PC-3 (cell line): ENCODE measurements at regions not wholly inside any gene's neighbourhood (a gene's known extent, or its start where the extent isn't known, plus 50 kb on each side); places are given as distances from the start of the nearest gene placed in this dataset.
"Not testable (repeated sequence)": the region's sequence is repeated elsewhere in the genome, so short reads cannot be mapped to it uniquely, and the experiment has no call there.

Experiments used
- ATAC-seq: fragments of 200-7000 bp; cut with Tn5 transposase; 2 replicates; pipeline ENCODE4 v1.9.1; 2020; ENCODE audit warnings: mild to moderate bottlenecking, moderate library complexity
- BruUV-seq: library from RNA; stranded (reverse); fragments of 400-500 nt; replicated peaks from 2 replicates; lab custom pipeline; 2021; lab: Mats Ljungman, UMichigan
- CTCF ChIA-PET: fragments of 300-600 bp; sonication (Branson Sonifier 250); formaldehyde crosslinking; loops from one replicate; lab custom pipeline; 2022; ENCODE audit warnings: antibody characterized with exemption; lab: Charles Lee
- POLR2A ChIA-PET: fragments of 300-600 bp; sonication (Branson Sonifier 250); formaldehyde crosslinking; loops from one replicate; lab custom pipeline; 2022; ENCODE audit warnings: antibody characterized with exemption; ENCODE audit not compliant: unreplicated experiment; lab: Charles Lee
- DNase-seq: peaks from one replicate; pipeline ENCODE4 v3.0.0-alpha.2; 2015
- H2AFZ ChIP-seq: fragments of 300-600 bp; sonication (generic); 2 replicates; pipeline ENCODE4 v1.6.0; 2016; ENCODE audit warnings: antibody characterized with exemption, low read length
- H3F3A ChIP-seq: fragments of 300-600 bp; sonication (generic); one replicate; pipeline ENCODE4 v1.6.0; 2017; ENCODE audit warnings: antibody characterized with exemption, low read length, control low read depth, mild to moderate bottlenecking; ENCODE audit not compliant: unreplicated experiment
- H3K27ac ChIP-seq: fragments of 300-600 bp; sonication (generic); 2 replicates; pipeline ENCODE4 v1.5.1; 2016; ENCODE audit warnings: mild to moderate bottlenecking, low read length
- H3K27me3 ChIP-seq: fragments of 300-600 bp; sonication (generic); 2 replicates; pipeline ENCODE4 v1.6.1; 2016; ENCODE audit warnings: low read length, mixed read lengths
- H3K36me3 ChIP-seq: fragments of 300-600 bp; sonication (generic); 2 replicates; pipeline ENCODE4 v1.6.1; 2016; ENCODE audit warnings: low read depth, mixed run types, low read length, mixed read lengths
- H3K4me1 ChIP-seq: fragments of 300-600 bp; sonication (generic); 2 replicates; pipeline ENCODE4 v1.5.1; 2016; ENCODE audit warnings: low read length; ENCODE audit not compliant: insufficient read depth
- H3K4me2 ChIP-seq: fragments of 300-600 bp; sonication (generic); 2 replicates; pipeline ENCODE4 v1.6.0; 2016; ENCODE audit warnings: low read length
- H3K4me3 ChIP-seq: fragments of 300-600 bp; sonication (generic); 2 replicates; pipeline ENCODE4 v1.5.1; 2016; ENCODE audit warnings: mild to moderate bottlenecking, low read length, mixed read lengths
- H3K79me2 ChIP-seq: fragments of 300-600 bp; sonication (generic); 2 replicates; pipeline ENCODE4 v1.6.1; 2017; ENCODE audit warnings: low read length, mixed read lengths
- H3K9ac ChIP-seq: fragments of 300-600 bp; sonication (generic); 2 replicates; pipeline ENCODE4 v1.6.0; 2016; ENCODE audit warnings: mild to moderate bottlenecking, low read length
- H3K9me2 ChIP-seq: fragments of 300-600 bp; sonication (generic); replicated peaks from 2 replicates; pipeline ENCODE4 v1.6.1; 2016; ENCODE audit warnings: mixed run types, low read length, mixed read lengths
- H3K9me3 ChIP-seq: fragments of 300-600 bp; sonication (generic); 2 replicates; pipeline ENCODE4 v1.6.1; 2016; ENCODE audit warnings: low read length, mixed read lengths
- H4K20me1 ChIP-seq: fragments of 300-600 bp; sonication (generic); 2 replicates; pipeline ENCODE4 v1.6.1; 2016; ENCODE audit warnings: low read length, mixed read lengths
- EZH2 ChIP-seq: fragments of 300-600 bp; sonication (generic); IDR thresholded peaks from one replicate; pipeline ENCODE4 v1.6.1; 2017; ENCODE audit warnings: antibody characterized with exemption, mild to moderate bottlenecking, low read length; ENCODE audit not compliant: unreplicated experiment
- EZH2phosphoT487 ChIP-seq: fragments of 300-600 bp; sonication (generic); IDR thresholded peaks from 2 replicates; pipeline ENCODE4 v1.6.1; 2018; ENCODE audit warnings: mild to moderate bottlenecking, antibody characterized with exemption, low read length, borderline replicate concordance
- intact Hi-C: fragments of 100-400 bp; cut with micrococcal nuclease; formaldehyde crosslinking; loops from 2 replicates; pipeline ENCODE4 v1.9.0; 2023

DNA sequence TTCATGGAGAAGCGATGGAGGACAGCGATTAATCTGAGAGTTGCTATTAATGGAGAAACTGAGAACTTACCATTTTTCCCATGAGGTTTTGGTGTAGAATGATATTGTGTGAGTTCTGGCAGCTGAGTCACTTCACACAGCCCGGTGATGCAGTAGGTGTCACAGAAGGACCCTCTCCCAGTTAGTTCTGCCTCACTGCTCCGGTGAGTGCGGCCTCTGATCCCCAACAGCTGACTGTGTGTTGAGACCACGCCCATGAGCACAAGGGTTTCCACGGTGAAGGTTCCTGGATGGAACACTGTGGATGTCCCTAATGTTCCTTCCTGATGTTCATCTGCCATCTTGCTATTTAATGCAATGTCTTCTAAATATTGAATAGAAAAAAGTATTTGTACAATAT, 114.0 kb upstream of the SULF2 start:
- H3K79me2 ChIP-seq, H3K4me1 ChIP-seq, ATAC-seq, POLR2A ChIA-PET, H3K27ac ChIP-seq, CTCF ChIA-PET, H3K9ac ChIP-seq, H2AFZ ChIP-seq, H3K4me3 ChIP-seq, H3K9me2 ChIP-seq, H4K20me1 ChIP-seq, H3K4me2 ChIP-seq, DNase-seq, intact Hi-C loops, H3K9me3 ChIP-seq, H3K27me3 ChIP-seq, H3F3A ChIP-seq, H3K36me3 ChIP-seq, BruUV-seq: not testable (repeated sequence)

DNA sequence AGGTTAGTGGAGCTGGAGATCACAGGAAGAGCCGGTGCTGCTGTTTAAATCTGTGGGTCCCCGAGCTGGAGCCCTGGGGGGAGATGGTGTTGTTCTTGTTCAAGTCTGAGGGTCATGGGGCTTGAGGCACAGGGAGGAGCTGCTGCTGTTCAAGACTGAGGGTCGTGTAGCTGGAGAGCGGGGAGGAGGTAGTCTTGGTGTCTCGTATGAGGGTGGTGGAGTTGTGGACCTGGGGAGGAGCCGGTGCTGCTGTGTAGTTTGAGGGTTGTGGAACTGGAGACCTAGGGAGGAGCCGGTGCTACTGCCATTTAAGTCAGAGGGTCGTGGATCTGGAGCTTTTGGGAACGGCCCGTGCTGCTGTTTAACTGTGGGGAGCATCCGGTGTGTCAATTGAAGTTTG, 112.2 kb upstream of the SULF2 start:
- no peak for ATAC-seq
- Histone ChIP-seq H4K20me1 (no peaks in the 10 kb centered on the region), H3K4me2 (no peak overlapping the region), H2AFZ (no peak overlapping the region), H3K79me2 (no peaks in the 10 kb centered on the region), H3K4me3 (no peak overlapping the region), H3K9me3 (no peaks in the 10 kb centered on the region), H3F3A (no peaks in the 10 kb centered on the region), H3K27me3 (no peaks in the 10 kb centered on the region), H3K9ac (no peak overlapping the region), H3K4me1 (no peaks in the 10 kb centered on the region), H3K9me2 (no peaks in the 10 kb centered on the region), H3K27ac (no peak overlapping the region), H3K36me3 (no peaks in the 10 kb centered on the region)
- no peak for DNase-seq
- ChIA-PET POLR2A (no interaction called here), CTCF (no interaction called here)
- intact Hi-C loops = no loop called here
- TF ChIP-seq EZH2phosphoT487 (no peak), EZH2 (no peak)
- BruUV-seq = no TSS peak

DNA sequence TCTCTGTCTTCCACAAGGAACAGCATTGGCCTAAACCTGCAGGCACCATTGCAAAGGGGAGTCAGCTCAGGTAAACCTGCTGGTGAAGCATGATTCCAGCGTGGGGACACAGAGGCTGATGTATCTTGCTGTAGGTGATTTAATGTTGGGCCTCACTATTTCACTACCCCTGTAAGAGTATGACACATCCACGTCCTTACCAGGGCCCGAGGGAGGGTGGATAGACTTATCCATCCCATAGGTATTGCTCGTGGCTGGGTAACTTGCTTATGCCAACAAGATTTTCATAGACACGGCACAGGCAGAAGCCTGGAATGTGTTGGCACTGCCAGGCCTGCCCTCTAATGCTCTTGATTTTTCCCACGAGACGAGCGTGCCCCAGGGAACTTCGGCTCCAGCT, 107.4 kb upstream of the SULF2 start:
- H3K4me3 ChIP-seq, H3K4me2 ChIP-seq, intact Hi-C loops, BruUV-seq, POLR2A ChIA-PET, H3K9me2 ChIP-seq, DNase-seq, H3K9ac ChIP-seq, H4K20me1 ChIP-seq, H3K36me3 ChIP-seq, ATAC-seq, H3K27ac ChIP-seq, H3K79me2 ChIP-seq, H2AFZ ChIP-seq, H3F3A ChIP-seq, H3K9me3 ChIP-seq, H3K4me1 ChIP-seq, CTCF ChIA-PET, H3K27me3 ChIP-seq: not testable (repeated sequence)

DNA sequence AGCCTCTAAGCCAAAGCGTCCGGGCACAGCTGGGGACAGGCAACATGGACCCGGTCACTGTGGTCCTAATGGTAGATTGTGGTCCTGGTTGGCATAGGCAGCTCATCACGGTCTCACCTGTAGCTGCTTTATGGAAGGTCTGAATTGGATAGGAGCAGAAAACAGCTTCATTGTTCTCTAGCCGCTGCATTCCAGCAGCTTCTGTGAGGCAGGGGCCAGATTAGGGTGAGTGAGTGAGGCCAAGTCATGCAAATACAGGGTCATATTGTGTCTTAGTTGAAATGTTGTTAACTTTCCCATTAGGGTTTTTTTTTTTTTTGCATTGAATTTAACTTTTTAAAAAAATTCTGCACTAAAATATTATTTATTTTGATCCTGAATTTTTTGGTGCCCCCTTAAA, 105.4 kb upstream of the SULF2 start:
- H3K27me3 ChIP-seq, H3K9me3 ChIP-seq, H3K36me3 ChIP-seq, H3K4me3 ChIP-seq, CTCF ChIA-PET, H3K9ac ChIP-seq, intact Hi-C loops, H3K4me1 ChIP-seq, H3K9me2 ChIP-seq, DNase-seq, POLR2A ChIA-PET, H3F3A ChIP-seq, H3K27ac ChIP-seq, H3K4me2 ChIP-seq, H2AFZ ChIP-seq, BruUV-seq, H3K79me2 ChIP-seq, H4K20me1 ChIP-seq, ATAC-seq: not testable (repeated sequence)

DNA sequence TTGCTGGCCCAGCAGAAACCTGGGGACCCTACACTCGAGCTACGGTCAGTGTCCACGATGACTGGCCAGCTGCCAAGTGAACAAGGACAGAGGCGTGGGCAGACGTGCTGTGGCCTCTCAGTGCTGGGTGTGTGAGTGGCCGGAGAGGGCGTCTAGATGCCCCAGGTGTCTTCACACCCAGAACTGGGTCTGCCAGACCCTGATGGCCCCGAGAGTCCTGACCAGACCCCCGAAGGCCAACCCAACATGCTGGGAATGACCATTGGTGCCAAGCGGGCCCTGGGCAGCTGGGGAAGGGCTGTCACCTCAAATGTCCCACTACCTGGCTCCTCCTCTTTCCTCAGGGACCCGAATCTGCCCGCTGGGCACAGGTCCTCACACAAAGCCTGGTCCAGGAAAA, 104.5 kb upstream of the SULF2 start:
- H2AFZ ChIP-seq, CTCF ChIA-PET, intact Hi-C loops, BruUV-seq, H3K4me2 ChIP-seq, H3K36me3 ChIP-seq, H3K4me1 ChIP-seq, H3K27ac ChIP-seq, ATAC-seq, H3K27me3 ChIP-seq, H4K20me1 ChIP-seq, H3K79me2 ChIP-seq, H3K9me2 ChIP-seq, DNase-seq, H3K9ac ChIP-seq, H3F3A ChIP-seq, H3K4me3 ChIP-seq, POLR2A ChIA-PET, H3K9me3 ChIP-seq: not testable (repeated sequence)
